Skeletal muscle cell (primary cell): ENCODE measurements at regions not wholly inside any gene's neighbourhood (a gene's known extent, or its start where the extent isn't known, plus 50 kb on each side); places are given as distances from the start of the nearest gene placed in this dataset.
"Not testable (repeated sequence)": the region's sequence is repeated elsewhere in the genome, so short reads cannot be mapped to it uniquely, and the experiment has no call there.

Experiments used
- DNase-seq: peaks from one replicate; pipeline ENCODE4 v3.0.0-alpha.2; 2010; ENCODE audit warnings: low read depth
- H3K4me3 ChIP-seq: 2 replicates; pipeline ENCODE4 v1.5.1; 2011; ENCODE audit warnings: low read depth, mild to moderate bottlenecking, control low read depth, low read length, moderate library complexity

GRCh38 chr14:25699981-25700380 is 650.0 kb upstream of the STXBP6 start:
- DNase-seq = no peak
- H3K4me3 ChIP-seq = no peak overlapping the region

GRCh38 chr14:25698111-25698510 is 648.2 kb upstream of the STXBP6 start:
- DNase-seq = no peak

GRCh38 chr14:25696176-25696575 is 646.2 kb upstream of the STXBP6 start:
- no peak overlapping the region for H3K4me3 ChIP-seq
- DNase-seq = no peak

More at GRCh38 chr14:25698111-25698510, 648.2 kb upstream of the STXBP6 start:
- no peak overlapping the region for H3K4me3 ChIP-seq

GRCh38 chr14:25685004-25685403 is 635.1 kb upstream of the STXBP6 start:
- DNase-seq = no peak
- H3K4me3 ChIP-seq = no peak overlapping the region

- no peak for DNase-seq
- H3K4me3 ChIP-seq = no peak overlapping the region
Measured at GRCh38 chr14:25680934-25681333, 631.0 kb upstream of the STXBP6 start.

- DNase-seq, H3K4me3 ChIP-seq: not testable (repeated sequence)
Measured at GRCh38 chr14:25680511-25680910, 630.6 kb upstream of the STXBP6 start.

GRCh38 chr14:25677111-25677510 is 627.2 kb upstream of the STXBP6 start:
- DNase-seq = no peak
- H3K4me3 ChIP-seq = no peak overlapping the region

GRCh38 chr14:25667387-25667786 is 617.4 kb upstream of the STXBP6 start:
- no peak for DNase-seq
- no peak overlapping the region for H3K4me3 ChIP-seq

GRCh38 chr14:25666877-25667276 is 616.9 kb upstream of the STXBP6 start:
- DNase-seq = no peak
- H3K4me3 ChIP-seq = no peak overlapping the region

GRCh38 chr14:25658988-25659387 is 609.0 kb upstream of the STXBP6 start:
- no peak overlapping the region for H3K4me3 ChIP-seq
- no peak for DNase-seq

- no peak for DNase-seq
- H3K4me3 ChIP-seq = no peak overlapping the region
Measured at GRCh38 chr14:25630447-25630846, 580.5 kb upstream of the STXBP6 start.

GRCh38 chr14:25628978-25629377 is 579.0 kb upstream of the STXBP6 start:
- DNase-seq = no peak

GRCh38 chr14:25628390-25628789 is 578.4 kb upstream of the STXBP6 start:
- no peak for DNase-seq
- no peak overlapping the region for H3K4me3 ChIP-seq

More at GRCh38 chr14:25628978-25629377, 579.0 kb upstream of the STXBP6 start:
- H3K4me3 ChIP-seq = no peak overlapping the region

GRCh38 chr14:25626986-25627385 is 577.0 kb upstream of the STXBP6 start:
- no peak for DNase-seq
- H3K4me3 ChIP-seq = no peak overlapping the region

- H3K4me3 ChIP-seq = no peak overlapping the region
- no peak for DNase-seq
Measured at GRCh38 chr14:25622763-25623162, 572.8 kb upstream of the STXBP6 start.

- H3K4me3 ChIP-seq = no peak overlapping the region
Measured at GRCh38 chr14:25620515-25620914, 570.6 kb upstream of the STXBP6 start.

GRCh38 chr14:25615174-25615573 is 565.2 kb upstream of the STXBP6 start:
- no peak overlapping the region for H3K4me3 ChIP-seq
- no peak for DNase-seq

More at GRCh38 chr14:25620515-25620914, 570.6 kb upstream of the STXBP6 start:
- no peak for DNase-seq

GRCh38 chr14:25607192-25607591 is 557.2 kb upstream of the STXBP6 start:
- no peak for DNase-seq
- H3K4me3 ChIP-seq = no peak overlapping the region

GRCh38 chr14:25602106-25602505 is 552.2 kb upstream of the STXBP6 start:
- H3K4me3 ChIP-seq = no peak overlapping the region

GRCh38 chr14:25588751-25589150 is 538.8 kb upstream of the STXBP6 start:
- no peak overlapping the region for H3K4me3 ChIP-seq
- DNase-seq = no peak

More at GRCh38 chr14:25602106-25602505, 552.2 kb upstream of the STXBP6 start:
- no peak for DNase-seq

GRCh38 chr14:25574628-25575325 is 524.8 kb upstream of the STXBP6 start:
- no peak overlapping the region for H3K4me3 ChIP-seq
- DNase-seq = no peak
